ENCODE measurements at regions not wholly inside any gene's neighbourhood (a gene's known extent, or its start where the extent isn't known, plus 50 kb on each side); places are given as distances from the start of the nearest gene placed in this dataset.

GRCh38 chr3:80158332-80158731, 390.5 kb upstream of the ROBO1 start:
- no peak overlapping the region for H3K4me2 ChIP-seq (ENCODE audit: low read length)
- no peak overlapping the region for H3K4me3 ChIP-seq (ENCODE audit: low read length)
- no peaks in the 10 kb centered on the region for H3K36me3 ChIP-seq (ENCODE audit: insufficient read depth, low read length)
- H3K27me3 ChIP-seq (ENCODE audit: control insufficient read depth, insufficient read depth, low read length), result no peaks in the 10 kb centered on the region
- no peaks in the 10 kb centered on the region for H3K4me1 ChIP-seq (ENCODE audit: control insufficient read depth, insufficient read depth, low read length)
- H3K9ac ChIP-seq (ENCODE audit: low read depth, low read length), result no peak overlapping the region
- H3K9me3 ChIP-seq (replicated peaks; ENCODE audit: low read length), result peaks cover 7% of the 10 kb centered on the region

- Histone ChIP-seq H3K4me1 (ENCODE audit: control insufficient read depth, insufficient read depth, low read length) (no peaks in the 10 kb centered on the region), H3K9ac (ENCODE audit: low read depth, low read length) (no peak overlapping the region), H3K9me3 (replicated peaks; ENCODE audit: low read length) (peaks cover 7% of the 10 kb centered on the region), H3K27me3 (ENCODE audit: control insufficient read depth, insufficient read depth, low read length) (no peaks in the 10 kb centered on the region), H3K36me3 (ENCODE audit: insufficient read depth, low read length) (no peaks in the 10 kb centered on the region), H3K4me2 (ENCODE audit: low read length) (no peak overlapping the region), H3K4me3 (ENCODE audit: low read length) (no peak overlapping the region)
These were observed 389.7 kb upstream of the ROBO1 start for GRCh38 chr3:80157546-80157945.

DNA sequence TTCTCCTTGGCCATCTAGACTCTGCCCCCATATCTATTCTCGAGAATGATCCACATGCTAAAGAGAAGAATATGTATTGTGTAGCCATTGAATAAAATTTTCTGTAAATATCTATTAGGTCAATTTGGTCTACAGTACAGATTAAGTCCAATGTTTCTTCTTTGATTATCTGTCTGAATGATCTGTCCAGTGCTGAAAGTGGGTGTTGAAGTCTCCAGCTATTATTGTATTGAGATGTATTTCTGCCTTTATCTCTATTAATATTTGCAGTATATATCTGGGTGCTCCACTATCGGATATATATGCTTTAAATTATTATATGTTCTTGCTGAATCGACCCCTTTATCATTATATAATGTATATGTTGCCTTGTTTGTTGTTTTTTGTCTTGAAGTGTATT, 384.9 kb upstream of the ROBO1 start:
- Histone ChIP-seq H3K9me3 (replicated peaks; ENCODE audit: low read length) (peaks cover 4% of the 10 kb centered on the region), H3K4me2 (ENCODE audit: low read length) (no peak overlapping the region), H3K4me3 (ENCODE audit: low read length) (no peak overlapping the region), H3K4me1 (ENCODE audit: control insufficient read depth, insufficient read depth, low read length) (no peaks in the 10 kb centered on the region), H3K9ac (ENCODE audit: low read depth, low read length) (no peak overlapping the region), H3K27me3 (ENCODE audit: control insufficient read depth, insufficient read depth, low read length) (no peaks in the 10 kb centered on the region), H3K36me3 (ENCODE audit: insufficient read depth, low read length) (no peaks in the 10 kb centered on the region)

- Histone ChIP-seq H3K9me3 (replicated peaks; ENCODE audit: low read length) (no peaks in the 10 kb centered on the region), H3K4me1 (ENCODE audit: control insufficient read depth, insufficient read depth, low read length) (no peaks in the 10 kb centered on the region), H3K27me3 (ENCODE audit: control insufficient read depth, insufficient read depth, low read length) (no peaks in the 10 kb centered on the region), H3K4me3 (ENCODE audit: low read length) (no peak overlapping the region), H3K4me2 (ENCODE audit: low read length) (no peak overlapping the region), H3K9ac (ENCODE audit: low read depth, low read length) (no peak overlapping the region), H3K36me3 (ENCODE audit: insufficient read depth, low read length) (no peaks in the 10 kb centered on the region)
These were observed 374.9 kb upstream of the ROBO1 start for GRCh38 chr3:80142714-80143113.

DNA sequence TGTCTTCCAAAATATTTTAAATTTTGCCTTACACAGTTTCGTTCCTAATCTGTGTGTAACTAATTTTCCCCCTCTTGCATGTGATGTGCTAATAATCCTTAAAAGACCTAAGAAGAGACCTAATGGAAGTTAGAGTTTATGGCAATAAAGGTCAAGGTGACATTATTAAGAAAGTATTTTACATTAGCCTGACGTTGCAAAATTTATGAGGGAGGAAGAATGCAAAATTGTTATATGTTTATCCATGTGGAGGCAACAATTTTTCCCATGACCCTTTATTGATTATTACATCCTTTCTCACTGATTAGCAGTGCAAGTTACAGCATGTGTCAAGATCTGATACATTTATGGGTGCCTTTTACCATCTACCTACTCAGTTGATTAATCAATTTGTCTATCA, 373.8 kb upstream of the ROBO1 start:
- no peak overlapping the region for H3K9ac ChIP-seq (ENCODE audit: low read depth, low read length)
- no peaks in the 10 kb centered on the region for H3K36me3 ChIP-seq (ENCODE audit: insufficient read depth, low read length)
- no peaks in the 10 kb centered on the region for H3K9me3 ChIP-seq (replicated peaks; ENCODE audit: low read length)
- no peak overlapping the region for H3K4me3 ChIP-seq (ENCODE audit: low read length)
- no peak overlapping the region for H3K4me2 ChIP-seq (ENCODE audit: low read length)
- H3K27me3 ChIP-seq (ENCODE audit: control insufficient read depth, insufficient read depth, low read length), result no peaks in the 10 kb centered on the region
- no peaks in the 10 kb centered on the region for H3K4me1 ChIP-seq (ENCODE audit: control insufficient read depth, insufficient read depth, low read length)

- H3K4me2 ChIP-seq (ENCODE audit: low read length), result no peak overlapping the region
- no peak overlapping the region for H3K4me3 ChIP-seq (ENCODE audit: low read length)
- H3K4me1 ChIP-seq (ENCODE audit: control insufficient read depth, insufficient read depth, low read length), result no peaks in the 10 kb centered on the region
- no peaks in the 10 kb centered on the region for H3K36me3 ChIP-seq (ENCODE audit: insufficient read depth, low read length)
- H3K27me3 ChIP-seq (ENCODE audit: control insufficient read depth, insufficient read depth, low read length), result no peaks in the 10 kb centered on the region
- H3K9ac ChIP-seq (ENCODE audit: low read depth, low read length), result no peak overlapping the region
- no peaks in the 10 kb centered on the region for H3K9me3 ChIP-seq (replicated peaks; ENCODE audit: low read length)
These were observed 348.5 kb upstream of the ROBO1 start for GRCh38 chr3:80116281-80116680.

GRCh38 chr3:80114694-80115093, 346.9 kb upstream of the ROBO1 start:
- Histone ChIP-seq H3K9ac (ENCODE audit: low read depth, low read length) (no peak overlapping the region), H3K4me1 (ENCODE audit: control insufficient read depth, insufficient read depth, low read length) (no peaks in the 10 kb centered on the region), H3K9me3 (replicated peaks; ENCODE audit: low read length) (no peaks in the 10 kb centered on the region)

GRCh38 chr3:80113331-80113730, 345.5 kb upstream of the ROBO1 start:
- Histone ChIP-seq H3K9ac (ENCODE audit: low read depth, low read length) (no peak overlapping the region), H3K4me2 (ENCODE audit: low read length) (no peak overlapping the region), H3K27me3 (ENCODE audit: control insufficient read depth, insufficient read depth, low read length) (no peaks in the 10 kb centered on the region), H3K4me3 (ENCODE audit: low read length) (no peak overlapping the region), H3K9me3 (replicated peaks; ENCODE audit: low read length) (no peaks in the 10 kb centered on the region), H3K4me1 (ENCODE audit: control insufficient read depth, insufficient read depth, low read length) (no peaks in the 10 kb centered on the region), H3K36me3 (ENCODE audit: insufficient read depth, low read length) (no peaks in the 10 kb centered on the region)

More at GRCh38 chr3:80114694-80115093, 346.9 kb upstream of the ROBO1 start:
- no peak overlapping the region for H3K4me3 ChIP-seq (ENCODE audit: low read length)
- no peak overlapping the region for H3K4me2 ChIP-seq (ENCODE audit: low read length)
- no peaks in the 10 kb centered on the region for H3K27me3 ChIP-seq (ENCODE audit: control insufficient read depth, insufficient read depth, low read length)
- H3K36me3 ChIP-seq (ENCODE audit: insufficient read depth, low read length), result no peaks in the 10 kb centered on the region

GRCh38 chr3:80099559-80100066, 331.8 kb upstream of the ROBO1 start:
- Histone ChIP-seq H3K4me1 (ENCODE audit: control insufficient read depth, insufficient read depth, low read length) (no peaks in the 10 kb centered on the region), H3K4me3 (ENCODE audit: low read length) (no peak overlapping the region), H3K36me3 (ENCODE audit: insufficient read depth, low read length) (no peaks in the 10 kb centered on the region), H3K27me3 (ENCODE audit: control insufficient read depth, insufficient read depth, low read length) (no peaks in the 10 kb centered on the region), H3K9me3 (replicated peaks; ENCODE audit: low read length) (no peaks in the 10 kb centered on the region), H3K4me2 (ENCODE audit: low read length) (no peak overlapping the region), H3K9ac (ENCODE audit: low read depth, low read length) (no peak overlapping the region)

DNA sequence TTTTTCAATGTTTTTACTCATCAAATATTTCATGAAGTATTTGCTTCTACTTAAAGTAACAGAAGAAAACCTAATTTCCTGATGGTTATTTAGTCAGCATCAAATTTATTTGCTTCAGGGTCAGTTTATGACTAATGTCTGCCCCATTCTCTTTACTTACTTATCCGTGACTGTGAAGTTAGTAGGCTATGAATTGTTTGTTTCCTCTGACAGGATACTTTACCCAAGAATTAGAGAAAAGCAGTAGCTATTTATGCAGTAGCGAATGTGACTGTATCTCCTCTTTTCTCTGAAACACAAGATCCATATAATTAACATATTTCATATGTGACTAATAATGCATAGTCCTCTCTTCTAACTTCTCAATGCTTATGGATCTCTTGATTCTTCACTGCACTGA, 329.9 kb upstream of the ROBO1 start:
- H3K27me3 ChIP-seq (ENCODE audit: control insufficient read depth, insufficient read depth, low read length), result no peaks in the 10 kb centered on the region
- no peak overlapping the region for H3K4me2 ChIP-seq (ENCODE audit: low read length)
- H3K4me3 ChIP-seq (ENCODE audit: low read length), result no peak overlapping the region
- no peaks in the 10 kb centered on the region for H3K36me3 ChIP-seq (ENCODE audit: insufficient read depth, low read length)
- H3K9ac ChIP-seq (ENCODE audit: low read depth, low read length), result no peak overlapping the region
- H3K9me3 ChIP-seq (replicated peaks; ENCODE audit: low read length), result no peaks in the 10 kb centered on the region
- no peaks in the 10 kb centered on the region for H3K4me1 ChIP-seq (ENCODE audit: control insufficient read depth, insufficient read depth, low read length)

GRCh38 chr3:80096909-80097308, 329.1 kb upstream of the ROBO1 start:
- Histone ChIP-seq H3K4me1 (ENCODE audit: control insufficient read depth, insufficient read depth, low read length) (no peaks in the 10 kb centered on the region), H3K9me3 (replicated peaks; ENCODE audit: low read length) (no peaks in the 10 kb centered on the region), H3K4me3 (ENCODE audit: low read length) (no peak overlapping the region), H3K9ac (ENCODE audit: low read depth, low read length) (no peak overlapping the region), H3K27me3 (ENCODE audit: control insufficient read depth, insufficient read depth, low read length) (no peaks in the 10 kb centered on the region), H3K4me2 (ENCODE audit: low read length) (no peak overlapping the region), H3K36me3 (ENCODE audit: insufficient read depth, low read length) (no peaks in the 10 kb centered on the region)

DNA sequence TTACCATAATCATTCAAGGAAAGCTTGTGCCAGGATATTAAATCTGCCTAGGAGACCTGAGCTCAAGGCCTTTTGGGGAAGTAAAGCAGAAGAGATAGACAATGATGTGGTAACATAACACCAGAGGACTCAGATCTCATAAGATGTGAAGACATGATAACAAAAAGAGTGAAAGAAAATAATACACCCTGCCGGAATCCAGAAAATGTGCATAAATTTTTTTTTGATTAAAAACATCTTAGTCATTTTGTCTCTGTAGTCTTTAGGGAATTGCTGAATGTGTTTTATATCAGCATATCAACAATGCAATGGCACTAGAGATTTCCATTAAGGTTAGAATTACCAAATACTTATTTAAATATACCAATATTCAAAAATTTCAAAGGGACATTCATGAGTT, 326.8 kb upstream of the ROBO1 start:
- Histone ChIP-seq H3K9me3 (replicated peaks; ENCODE audit: low read length) (no peaks in the 10 kb centered on the region), H3K4me1 (ENCODE audit: control insufficient read depth, insufficient read depth, low read length) (no peaks in the 10 kb centered on the region), H3K4me3 (ENCODE audit: low read length) (no peak overlapping the region), H3K9ac (ENCODE audit: low read depth, low read length) (no peak overlapping the region), H3K27me3 (ENCODE audit: control insufficient read depth, insufficient read depth, low read length) (no peaks in the 10 kb centered on the region), H3K36me3 (ENCODE audit: insufficient read depth, low read length) (no peaks in the 10 kb centered on the region), H3K4me2 (ENCODE audit: low read length) (no peak overlapping the region)

Data from skeletal muscle satellite cell (primary cell).